Fibroblast of skin of right quadriceps (primary cell): ENCODE measurements at regions not wholly inside any gene's neighbourhood (a gene's known extent, or its start where the extent isn't known, plus 50 kb on each side); places are given as distances from the start of the nearest gene placed in this dataset.
"Not testable (repeated sequence)": the region's sequence is repeated elsewhere in the genome, so short reads cannot be mapped to it uniquely, and the experiment has no call there.

Experiments
- DNase-seq: peaks from one replicate; pipeline ENCODE4 v3.0.0-alpha.2; 2013

- no peak for DNase-seq
Observed at GRCh38 chr2:40043641-40044040, 264.6 kb upstream of the THUMPD2 start.

DNA sequence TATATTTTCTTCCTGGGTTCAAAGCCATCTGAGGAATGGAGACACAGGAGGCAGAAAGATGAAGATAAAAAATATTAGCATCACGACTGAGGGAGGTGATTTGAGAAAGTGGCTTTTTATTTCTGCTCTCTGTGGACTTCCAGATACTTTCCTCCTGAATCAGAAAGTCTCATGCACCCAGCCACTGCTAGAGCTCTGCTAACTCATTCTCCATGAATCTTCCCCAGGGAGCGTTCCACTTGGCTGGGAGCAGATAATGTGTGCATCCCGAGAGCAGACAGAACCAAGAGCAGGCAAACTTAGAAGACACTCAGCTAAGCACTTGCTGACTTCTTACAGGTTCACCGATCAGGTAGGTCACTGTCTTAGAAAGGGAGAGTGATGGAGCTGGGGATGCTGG is 264.1 kb upstream of the THUMPD2 start:
- peak; percentile 66 for DNase-seq

DNA sequence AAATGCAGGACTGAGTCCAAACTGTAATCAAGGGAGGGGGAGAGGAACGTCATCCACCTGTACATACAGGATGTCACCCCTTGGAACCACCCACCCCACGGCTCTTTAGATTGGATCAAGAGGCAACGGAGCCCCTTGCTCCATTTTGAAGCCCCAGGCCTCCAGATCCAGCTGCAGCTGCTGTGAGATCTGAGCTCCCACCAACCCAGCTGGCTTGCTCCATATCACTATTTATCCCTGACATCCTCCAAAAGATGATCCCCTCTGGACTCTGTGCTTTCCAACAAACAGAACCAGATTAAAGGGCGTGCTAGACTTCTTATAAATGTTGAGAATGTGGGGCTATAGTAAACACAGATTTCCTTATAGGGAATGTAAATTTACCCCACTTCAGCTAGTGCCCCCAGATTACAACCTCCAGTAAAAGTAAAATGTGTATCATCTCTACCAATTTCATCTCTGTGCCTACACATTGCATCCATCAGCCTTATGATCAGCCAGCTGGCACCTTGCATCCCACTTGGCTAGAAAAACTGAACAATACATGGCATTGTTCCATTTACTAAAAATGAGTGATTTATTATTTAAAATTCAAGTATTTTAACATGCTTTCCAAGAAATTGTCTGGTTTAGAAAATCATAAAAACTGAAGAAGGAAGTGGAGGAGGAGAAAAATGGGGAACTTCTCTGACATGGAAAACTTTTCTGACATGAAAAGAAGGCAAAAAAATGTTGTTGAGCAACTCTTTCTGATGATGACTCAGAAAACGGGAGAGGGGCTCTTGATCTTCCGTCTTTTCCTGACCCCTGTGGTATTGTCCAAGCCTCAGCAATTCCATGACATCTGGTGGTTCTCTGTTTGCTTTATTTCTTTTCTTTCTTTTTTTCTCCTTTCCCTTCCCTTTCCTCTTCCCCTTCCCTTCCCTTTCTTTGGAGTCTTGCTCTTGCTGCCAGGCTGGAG is 262.6 kb upstream of the THUMPD2 start:
- DNase-seq = peak; percentile 81

- peak; percentile 61 for DNase-seq
Observed at GRCh38 chr2:40039549-40039948, 260.5 kb upstream of the THUMPD2 start.

- no peak for DNase-seq
Observed at GRCh38 chr2:40038646-40039045, 259.6 kb upstream of the THUMPD2 start.

DNA sequence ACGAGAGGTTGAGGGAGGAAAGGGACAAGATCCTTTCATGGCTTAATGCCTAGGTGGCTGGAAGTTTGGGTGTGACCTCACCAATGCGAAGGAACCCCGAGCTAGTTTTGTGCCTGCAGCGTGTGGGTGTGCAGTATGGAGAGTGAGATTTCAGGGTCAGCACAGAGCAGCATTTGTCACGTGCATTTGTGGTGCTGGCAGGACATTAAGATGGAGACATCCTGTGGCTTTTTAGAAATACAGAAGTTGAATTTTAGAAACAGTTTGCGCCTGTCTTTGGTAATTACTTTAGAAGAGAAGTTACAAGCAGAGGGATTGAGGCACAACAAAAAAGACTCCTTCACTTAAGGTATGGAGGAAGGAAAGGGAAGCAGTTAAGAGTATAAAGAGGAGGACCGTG is 258.2 kb upstream of the THUMPD2 start:
- DNase-seq = no peak

- DNase-seq = no peak
Observed at GRCh38 chr2:40036241-40036640, 257.2 kb upstream of the THUMPD2 start.

- no peak for DNase-seq
Observed at GRCh38 chr2:40034801-40035200, 255.7 kb upstream of the THUMPD2 start.

DNA sequence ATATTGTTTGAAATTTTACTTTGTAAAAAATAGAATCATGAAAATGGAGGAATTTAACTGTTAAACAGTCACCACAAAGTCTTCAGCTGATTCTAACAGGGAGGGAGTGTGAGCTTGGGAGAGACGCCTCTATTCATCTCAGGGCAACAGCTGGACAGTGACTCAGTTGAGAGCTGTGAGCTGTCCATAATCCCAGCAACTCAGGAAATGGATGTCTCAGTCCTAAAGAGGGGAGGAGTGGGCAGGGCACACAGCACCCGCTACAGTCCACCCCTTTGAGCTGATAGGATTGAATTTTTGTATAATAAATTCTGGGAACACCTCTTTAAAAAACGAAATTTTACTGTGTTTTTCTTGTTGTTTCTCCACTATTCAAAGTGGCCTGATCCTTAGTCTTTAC is 255.1 kb upstream of the THUMPD2 start:
- DNase-seq = peak; percentile 81

- DNase-seq = no peak
Observed at GRCh38 chr2:40033781-40034180, 254.7 kb upstream of the THUMPD2 start.

DNA sequence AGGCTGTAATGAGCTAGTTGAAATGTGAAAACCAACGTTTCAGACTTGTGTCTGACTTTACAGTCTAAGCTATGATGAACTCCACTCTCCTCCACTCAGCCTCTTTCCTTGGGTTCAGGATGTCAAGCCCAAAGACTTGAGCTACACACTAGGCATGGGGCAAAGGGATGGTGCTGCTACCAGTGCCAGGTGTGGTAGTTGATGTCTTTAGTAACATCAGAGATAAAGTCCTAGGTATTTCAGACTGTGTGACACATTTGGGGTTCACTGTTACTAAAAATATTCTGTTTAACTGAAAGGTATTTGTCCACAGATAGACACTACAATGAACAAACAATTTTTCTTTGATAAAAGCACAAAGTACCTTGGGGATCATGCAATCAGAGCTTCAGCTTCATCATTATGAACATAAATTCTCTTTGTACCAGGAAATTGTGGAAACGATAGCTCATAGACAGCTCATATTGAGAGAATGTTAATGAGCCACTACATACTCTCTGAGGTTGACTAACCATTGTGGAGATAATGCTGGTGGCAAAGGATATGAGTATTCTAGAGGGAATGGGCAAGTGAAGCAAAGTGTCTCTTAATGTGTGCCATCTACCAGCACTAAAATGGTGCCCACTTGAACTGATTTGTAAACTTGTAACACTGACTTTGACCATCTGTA is 253.7 kb upstream of the THUMPD2 start:
- peak; percentile 94 for DNase-seq

GRCh38 chr2:40030456-40030975 is 251.5 kb upstream of the THUMPD2 start:
- DNase-seq = peak; percentile 62

DNA sequence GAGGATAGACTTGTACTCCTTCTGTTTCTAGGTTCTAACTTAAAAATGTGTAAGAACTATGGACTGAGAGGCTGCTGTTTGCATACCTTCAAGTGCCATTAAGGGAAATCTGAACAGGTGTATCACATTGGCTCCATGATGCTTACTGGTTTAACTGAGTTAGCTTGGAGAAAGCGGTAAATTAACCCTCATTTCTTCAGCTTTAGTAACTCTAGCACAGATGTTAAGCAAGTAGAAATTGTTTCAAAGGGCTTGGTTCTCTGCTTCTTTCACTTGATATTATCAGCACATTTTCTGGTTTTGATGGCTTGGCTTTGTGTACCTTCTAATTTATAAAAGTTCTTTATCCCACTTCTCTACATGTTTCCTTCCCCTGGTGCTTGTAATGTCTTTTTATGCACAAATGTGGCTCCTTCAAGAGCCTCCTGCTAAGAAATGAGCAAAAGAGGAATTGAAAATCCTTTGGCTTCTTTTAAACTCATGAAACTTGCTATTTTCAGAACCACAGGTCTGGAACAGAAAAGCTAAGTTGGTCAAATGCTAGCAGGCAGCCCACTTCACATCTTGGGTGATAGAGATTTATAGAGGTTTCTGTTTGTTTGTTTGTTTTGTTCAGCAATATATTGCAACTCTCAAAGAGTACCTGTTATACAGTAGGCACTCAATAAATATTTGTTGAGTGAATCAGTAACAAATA is 249.9 kb upstream of the THUMPD2 start:
- no peak for DNase-seq

DNA sequence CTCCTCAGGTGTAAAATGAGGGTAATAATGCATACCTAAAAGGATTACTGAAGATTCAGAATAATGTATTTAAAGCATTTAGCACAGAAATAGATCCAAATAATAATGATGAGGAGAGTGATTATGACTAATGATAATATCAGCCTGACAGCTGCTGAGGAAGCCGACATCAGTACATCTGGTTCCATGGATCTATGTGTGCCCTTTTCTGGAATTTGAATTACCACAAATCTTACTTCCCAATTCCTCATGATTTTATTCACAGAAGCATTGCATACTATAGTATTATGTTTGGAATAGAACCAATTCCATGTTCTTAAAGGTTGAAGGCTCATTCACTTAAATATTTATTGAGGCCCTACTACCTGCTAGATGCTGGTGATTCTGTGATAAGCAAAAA is 248.9 kb upstream of the THUMPD2 start:
- DNase-seq = peak; percentile 79

- DNase-seq = not testable (repeated sequence)
Observed at GRCh38 chr2:40025276-40025675, 246.2 kb upstream of the THUMPD2 start.

DNA sequence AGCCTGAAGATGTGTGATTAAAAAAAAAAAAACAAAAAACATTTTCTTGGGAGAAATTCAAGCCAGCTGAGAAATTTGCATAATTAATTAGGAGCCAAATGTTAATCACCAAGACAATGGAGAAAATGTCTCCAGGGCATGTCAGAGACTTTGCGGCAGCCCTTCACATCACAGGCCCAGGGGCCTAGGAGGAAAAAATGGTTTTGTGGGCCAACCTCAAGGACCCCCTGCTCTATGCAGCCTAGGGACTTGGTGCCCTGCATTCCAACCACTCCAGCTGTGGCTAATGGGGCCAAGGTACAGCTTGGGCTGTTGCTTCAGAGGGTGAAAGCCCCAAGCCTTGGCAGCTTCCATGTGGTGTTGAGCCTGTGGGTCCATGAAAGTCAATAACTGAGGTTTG is 241.9 kb upstream of the THUMPD2 start:
- DNase-seq = no peak

DNA sequence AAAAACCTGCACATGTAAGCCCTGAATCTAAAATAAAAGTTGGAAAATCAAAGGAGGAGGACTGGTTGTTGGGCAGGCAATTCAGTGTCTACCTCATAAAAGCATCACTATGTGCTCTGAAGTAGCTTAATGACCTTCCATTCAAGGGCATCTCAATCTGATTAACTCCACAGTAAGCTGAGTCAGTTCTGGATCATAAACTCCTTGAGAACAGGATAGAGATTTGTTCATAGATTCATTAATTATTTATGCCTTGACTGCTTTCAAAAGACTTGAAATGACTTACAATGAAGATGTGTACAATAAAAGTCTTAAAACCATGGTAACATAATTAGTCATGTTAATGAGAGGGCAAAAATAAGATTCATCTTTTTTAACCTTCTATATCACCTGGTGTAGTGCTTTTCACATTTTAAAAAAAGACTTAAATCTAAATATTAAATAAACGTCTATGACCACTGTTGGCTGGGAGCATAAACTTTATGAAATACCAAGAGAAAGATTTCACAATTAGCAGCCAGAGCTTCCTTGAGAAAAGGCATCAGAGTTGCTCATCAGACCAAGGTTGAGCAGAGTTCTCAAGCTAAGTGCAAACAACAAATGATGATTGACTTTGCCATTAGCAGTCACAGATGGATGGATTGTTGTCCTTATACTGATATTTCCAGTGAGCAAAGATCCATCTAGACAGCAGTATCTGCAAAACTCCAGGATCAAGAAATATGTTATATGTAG is 237.3 kb upstream of the THUMPD2 start:
- DNase-seq = no peak

DNA sequence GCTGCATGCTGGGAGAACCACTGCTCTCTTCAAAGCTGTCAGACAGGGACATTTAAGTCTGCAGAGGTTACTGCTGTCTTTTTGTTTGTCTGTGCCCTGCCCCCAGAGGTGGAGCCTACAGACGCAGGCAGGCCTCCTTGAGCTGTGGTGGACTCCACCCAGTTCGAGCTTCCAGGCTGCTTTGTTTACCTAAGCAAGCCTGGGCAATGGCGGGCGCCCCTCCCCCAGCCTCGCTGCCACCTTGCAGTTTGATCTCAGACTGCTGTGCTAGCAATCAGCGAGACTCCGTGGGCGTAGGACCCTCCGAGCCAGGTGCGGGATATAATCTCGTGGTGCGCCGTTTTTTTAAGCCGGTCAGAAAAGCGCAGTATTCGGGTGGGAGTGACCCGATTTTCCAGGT is 234.9 kb upstream of the THUMPD2 start:
- DNase-seq = not testable (repeated sequence)

GRCh38 chr2:40004336-40004735 is 225.3 kb upstream of the THUMPD2 start:
- DNase-seq = peak; percentile 50

GRCh38 chr2:40002339-40002738 is 223.3 kb upstream of the THUMPD2 start:
- no peak for DNase-seq

- no peak for DNase-seq
Observed at GRCh38 chr2:39999864-40000263, 220.8 kb upstream of the THUMPD2 start.

GRCh38 chr2:39998617-39999016 is 219.6 kb upstream of the THUMPD2 start:
- no peak for DNase-seq

- peak; percentile 85 for DNase-seq
Observed at GRCh38 chr2:39996653-39997080, 217.6 kb upstream of the THUMPD2 start.
